ENCODE measurements at regions not wholly inside any gene's neighbourhood (a gene's known extent, or its start where the extent isn't known, plus 50 kb on each side); places are given as distances from the start of the nearest gene placed in this dataset.

DNA sequence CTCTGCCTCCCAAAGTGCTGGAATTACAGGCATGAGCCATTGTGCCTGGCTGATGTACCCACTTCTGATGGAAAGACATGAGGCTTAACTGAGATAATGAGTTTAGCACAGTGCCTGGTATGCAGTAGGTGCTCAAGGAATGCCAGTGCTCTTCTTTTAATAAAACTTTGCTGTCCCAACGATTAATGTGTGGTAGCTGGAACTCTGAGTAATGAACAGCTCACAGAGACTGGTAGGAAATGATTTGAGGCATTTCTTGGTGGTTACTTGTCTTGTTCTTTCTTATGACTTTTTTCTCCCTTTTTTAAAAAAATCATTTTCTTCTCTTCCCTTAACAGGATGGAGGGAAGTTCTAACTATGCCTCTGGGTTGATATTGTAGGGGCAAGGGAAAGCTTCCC lies 235.7 kb upstream of the PWP1 start:
- no peak for DNase-seq

DNA sequence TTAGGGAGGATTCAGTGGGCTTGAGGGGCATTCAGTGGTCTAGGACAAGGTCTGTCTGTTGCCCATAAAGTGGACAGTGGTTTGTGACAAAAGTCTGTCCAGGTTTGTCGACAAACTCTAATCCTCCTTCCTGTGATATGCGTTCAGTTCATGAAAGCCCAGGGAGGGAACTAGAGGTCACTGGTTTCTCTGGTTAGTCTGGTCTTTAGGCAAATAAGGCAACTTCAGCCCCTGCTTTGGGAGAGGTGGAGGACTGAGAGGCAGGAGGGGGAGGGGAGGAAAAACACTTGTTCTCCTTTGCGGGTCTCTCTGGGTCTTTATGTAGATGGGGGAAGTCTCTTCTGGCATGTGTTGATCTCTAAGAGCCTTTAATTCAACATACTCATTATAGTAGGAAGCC lies 235.1 kb upstream of the PWP1 start:
- DNase-seq: no peak

DNA sequence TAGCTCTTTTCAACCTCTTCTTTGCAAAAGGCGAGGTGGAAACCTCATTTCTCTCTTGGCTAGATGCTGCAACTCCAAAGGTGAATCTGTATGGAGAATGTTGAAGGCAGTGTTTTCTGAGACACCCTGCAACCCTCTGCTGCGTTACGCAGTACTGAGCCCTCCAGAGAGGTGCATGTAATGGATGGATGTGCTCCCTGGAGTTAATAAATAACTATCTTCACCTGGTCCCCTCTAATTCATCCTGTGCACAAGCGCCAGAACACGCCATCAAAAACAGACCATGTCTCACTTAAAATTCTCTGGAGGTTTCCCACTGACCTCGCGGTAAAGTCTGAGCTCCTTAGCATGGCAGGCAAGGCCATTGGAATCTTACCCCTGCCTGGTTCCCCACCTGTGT lies 234.4 kb upstream of the PWP1 start:
- DNase-seq: no peak

DNA sequence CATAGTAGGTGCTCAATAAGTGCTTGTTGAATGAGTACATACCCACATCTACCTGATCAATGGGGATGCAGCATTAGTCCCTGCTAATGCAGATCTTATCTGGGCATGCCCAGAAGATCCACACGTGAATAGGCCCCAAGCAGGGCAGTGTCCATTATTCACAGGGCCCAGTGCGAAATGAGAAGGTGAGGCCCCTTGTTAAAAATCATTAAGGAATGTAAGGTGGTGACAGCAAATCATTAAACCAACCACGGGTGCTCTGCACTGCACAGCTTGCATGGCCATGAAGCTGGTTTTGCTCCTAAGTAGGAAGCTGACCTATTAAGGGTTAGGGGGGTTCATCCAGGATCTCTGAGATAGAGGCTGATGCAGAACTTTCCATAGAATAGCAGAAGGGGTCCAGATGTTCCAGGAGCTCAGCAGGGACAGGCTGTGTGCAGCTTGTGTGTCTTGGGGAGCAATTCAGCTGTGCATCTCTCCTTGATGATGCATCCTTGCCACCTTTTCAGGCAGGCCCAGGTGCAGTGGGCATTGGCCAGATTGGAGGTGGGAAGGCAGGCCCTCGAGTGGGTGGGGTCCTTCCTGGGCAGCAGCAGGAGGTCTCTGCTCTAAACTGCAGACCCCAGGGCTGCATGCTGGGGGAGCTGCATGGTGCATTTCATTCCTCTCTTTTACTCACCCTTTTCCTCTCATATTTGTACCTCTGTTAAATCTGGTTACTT lies 231.3 kb upstream of the PWP1 start:
- no peak for DNase-seq

DNA sequence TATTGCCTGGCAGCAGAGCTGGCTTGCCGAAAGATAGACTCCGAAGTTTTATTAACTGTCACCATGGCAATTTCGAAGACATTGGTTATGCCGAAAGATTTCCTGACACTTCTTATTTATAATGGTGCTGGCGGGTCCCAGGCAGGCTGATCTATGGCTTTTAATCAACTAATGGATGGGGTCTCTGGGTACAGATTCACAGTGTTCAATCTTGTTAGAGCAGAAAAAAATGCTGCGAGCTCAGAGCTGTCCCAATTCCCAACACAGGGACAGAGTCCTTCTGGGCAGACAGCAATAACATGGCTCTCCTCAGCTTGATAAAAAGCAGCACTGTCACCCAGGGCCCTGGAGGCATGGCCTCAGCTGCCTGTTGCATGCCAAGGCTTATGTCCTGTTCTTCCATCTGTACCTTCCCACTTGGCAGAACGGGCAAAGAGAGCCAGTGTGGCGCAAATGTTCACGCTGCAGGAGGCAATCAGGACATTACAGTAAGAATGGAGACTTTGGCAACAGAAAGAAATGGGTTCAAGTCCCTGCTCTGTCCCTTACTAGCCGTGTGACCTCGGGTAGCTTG lies 228.2 kb upstream of the PWP1 start:
- no peak for DNase-seq

DNA sequence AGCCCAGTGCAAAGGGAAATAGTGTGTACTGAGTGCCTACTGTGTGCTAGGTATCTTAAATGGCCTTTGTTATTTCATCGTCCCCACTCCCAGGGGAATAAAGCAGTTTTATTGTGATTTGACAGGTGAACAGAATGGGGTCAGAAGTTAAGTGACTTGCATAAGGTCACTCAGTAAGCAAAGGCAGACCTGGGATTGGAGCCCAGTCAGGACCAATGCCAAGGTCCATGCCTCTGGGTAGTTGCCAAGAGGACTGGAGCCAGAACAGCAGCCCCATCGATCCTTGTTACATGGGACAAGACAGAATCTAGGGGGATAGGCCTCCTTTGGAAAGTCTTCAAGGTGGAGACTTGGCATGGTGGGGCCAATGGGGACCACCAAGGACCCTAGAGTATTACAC lies 227.4 kb upstream of the PWP1 start:
- DNase-seq: no peak

DNA sequence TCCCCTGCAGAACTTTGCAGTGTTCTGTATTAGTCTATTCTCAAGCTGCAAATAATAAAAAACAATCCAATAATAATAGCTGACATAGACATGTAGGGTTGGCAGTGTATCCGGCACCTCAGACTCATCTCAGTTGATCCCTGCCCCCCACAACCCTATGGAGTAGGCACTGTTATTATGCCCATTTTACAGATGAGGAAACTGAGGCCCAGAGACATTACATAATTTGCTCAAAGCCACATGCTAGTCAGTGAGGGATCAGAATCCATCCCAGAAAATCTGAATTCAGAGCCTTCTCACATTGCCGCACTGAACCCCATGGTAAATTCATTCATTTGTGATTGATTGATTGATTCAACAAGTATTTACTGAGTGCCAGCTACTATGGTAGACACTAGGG lies 226.6 kb upstream of the PWP1 start:
- no peak for DNase-seq

DNA sequence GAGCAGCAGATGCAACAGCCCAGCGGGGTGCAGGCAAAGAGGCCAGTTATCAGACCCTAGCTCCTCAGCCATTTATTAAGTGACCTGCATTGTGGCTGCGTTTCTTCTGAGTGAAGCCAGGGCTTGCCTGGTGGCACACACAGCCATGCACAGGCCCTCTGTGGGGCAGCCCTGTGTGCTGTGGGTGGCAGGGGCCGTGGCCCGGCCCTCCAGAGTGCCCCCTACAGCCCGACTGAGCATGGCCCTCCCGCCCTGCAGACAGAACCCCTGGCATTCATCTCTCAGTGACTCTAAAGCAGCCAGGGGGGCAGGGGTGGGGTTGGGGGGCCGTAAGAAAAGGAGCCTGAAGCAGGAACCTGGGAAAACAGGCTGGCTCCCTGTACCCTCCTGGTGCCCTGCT lies 226.0 kb upstream of the PWP1 start:
- DNase-seq: no peak

DNA sequence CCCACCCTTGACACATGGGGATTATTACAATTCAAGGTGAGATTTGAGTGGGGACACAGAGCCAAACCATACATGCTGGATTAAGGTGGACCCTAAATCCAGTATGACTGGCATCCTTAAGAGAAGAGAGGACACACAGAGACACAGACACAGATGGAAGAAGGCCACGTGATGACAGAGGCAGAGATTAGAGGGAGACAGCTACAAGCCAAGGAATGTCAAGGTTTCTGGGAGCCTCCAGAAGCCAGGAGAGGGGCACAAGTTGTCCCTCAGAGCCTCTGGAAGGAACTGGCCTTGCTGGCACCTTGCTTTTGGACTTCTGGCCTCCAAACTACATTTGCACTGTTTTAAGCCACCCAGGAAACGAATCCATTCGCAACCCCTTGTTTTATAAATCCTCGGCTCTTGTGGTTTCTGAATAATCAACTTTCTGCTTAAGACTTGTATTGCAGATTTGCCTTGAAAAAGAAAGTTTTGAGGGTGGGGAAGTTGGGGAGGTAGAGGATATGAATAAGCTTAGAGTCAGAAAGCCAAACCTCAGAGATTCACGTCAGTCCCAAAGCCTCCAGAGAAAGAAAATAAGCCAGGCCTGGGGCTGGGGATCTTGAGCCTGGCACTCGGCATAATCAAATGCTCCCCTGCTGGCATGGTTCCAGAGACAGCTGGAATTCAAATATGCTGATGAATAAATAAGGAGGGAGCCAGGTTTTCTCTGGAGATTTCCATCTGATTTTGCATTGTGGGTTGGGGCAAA lies 224.2 kb upstream of the PWP1 start:
- DNase-seq: no peak

DNA sequence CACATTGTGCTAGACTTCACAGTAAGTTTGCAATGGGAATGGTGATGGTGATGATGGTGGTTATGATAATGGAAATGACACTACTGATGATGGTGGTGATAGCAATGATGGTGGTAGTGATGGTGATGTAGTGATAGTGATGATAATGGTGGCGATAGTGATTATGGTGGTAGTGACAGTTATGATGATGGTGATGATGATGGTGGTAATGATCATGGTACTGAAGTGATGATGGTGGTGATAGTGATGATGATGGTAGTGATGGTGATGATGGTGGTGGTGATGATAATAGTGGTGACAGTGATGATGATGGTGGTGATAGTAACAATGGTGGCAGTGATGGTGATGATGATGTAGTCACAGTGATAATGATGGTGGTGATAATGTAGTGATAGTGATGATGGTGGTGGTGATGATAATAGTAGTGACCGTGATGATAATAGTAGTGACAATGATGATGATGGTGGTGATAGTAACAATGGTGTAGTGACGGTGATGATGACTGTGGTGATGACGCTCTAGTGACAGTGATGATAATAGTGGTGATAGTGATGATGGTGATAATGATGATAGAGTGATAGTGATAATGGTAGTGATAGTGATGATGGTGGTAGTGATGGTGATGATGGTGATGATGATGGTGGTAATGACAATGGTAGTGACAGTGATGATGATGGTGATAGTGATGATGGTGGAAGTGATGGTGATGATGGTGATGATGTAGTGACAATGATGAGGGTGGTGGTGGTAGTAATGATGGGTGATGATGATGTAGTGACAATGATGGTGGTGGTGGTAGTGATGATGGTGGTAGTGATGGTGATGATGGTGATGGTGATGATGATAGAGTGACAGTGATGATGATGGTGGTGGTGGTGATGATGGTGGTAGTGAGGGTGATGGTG lies 222.9 kb upstream of the PWP1 start:
- no peak for DNase-seq

DNA sequence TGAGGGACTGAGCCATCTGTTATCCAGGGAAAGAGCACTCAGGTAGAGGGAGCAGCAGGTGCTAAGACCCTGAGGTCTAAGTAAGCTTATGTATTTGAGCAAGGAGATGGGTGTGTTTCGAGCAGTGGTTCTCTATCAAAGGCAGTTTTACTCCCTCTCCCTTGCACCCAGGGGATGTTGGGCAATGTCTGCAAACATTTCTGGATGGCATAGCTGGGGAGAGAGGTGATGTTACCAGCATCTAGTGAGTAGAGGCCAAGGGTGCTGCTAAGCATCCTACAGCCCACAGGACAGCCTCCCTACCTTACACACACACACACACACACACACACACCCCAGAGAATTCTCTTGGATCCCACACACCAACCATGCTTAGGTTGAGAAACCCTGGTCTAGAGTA lies 221.0 kb upstream of the PWP1 start:
- no peak for DNase-seq

DNA sequence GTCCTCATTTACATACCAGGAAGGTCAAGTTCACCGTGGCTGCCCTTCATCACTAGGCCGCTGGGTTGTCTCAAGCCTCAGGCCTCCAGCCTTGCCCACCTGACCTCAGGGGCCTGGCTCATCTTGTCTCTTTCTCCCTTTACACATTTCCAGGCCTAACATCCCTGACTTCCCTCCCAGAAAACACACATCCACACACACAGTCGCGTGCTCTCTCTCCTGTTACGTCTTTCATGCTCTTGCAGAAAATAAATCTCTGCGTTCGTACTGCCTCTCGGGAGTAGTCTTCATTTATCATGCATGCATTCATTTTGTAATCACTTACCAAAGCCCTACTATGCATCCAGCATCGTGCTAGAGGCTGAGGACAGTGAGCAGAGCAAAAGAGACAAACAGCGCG lies 220.0 kb upstream of the PWP1 start:
- DNase-seq: no peak

DNA sequence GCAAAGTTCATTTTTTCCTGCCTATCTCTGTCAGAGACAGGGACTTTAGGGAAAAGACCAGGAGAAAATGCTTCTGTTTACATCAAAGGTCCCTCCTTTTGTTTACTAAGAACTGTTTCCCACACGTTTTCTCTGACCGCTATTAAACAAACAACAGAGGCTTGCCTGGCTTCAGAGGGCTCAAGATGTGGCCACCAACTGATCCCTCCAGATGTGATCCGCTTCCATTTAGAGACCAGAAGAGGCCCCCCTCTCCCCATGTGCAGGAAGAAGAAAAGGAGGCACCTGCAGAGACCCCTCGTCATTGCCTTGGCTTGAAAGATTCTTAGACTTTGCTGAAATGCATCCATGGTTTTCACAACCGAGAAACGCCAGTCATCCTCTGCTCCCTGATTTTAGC lies 217.9 kb upstream of the PWP1 start:
- DNase-seq: no peak

DNA sequence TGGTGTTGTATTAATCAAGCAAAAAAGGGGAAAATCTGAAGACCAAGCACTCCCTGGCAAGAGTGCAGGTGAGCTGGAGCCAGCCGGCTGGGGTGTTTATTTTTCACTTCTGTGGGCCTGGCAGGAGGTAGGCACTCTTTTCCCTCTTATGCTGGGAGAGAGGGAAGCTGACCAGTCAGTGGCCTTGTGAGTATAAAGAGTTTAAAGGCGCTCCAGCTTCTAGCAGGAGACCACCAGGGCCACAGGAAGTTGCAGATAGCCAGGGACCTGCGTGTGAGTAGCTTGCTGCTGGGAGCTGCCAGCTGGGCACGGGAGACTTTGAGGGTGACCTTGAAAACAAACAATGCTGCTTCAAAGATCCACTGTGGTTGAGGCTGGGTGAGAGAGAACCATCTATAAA lies 217.4 kb upstream of the PWP1 start:
- no peak for DNase-seq

DNA sequence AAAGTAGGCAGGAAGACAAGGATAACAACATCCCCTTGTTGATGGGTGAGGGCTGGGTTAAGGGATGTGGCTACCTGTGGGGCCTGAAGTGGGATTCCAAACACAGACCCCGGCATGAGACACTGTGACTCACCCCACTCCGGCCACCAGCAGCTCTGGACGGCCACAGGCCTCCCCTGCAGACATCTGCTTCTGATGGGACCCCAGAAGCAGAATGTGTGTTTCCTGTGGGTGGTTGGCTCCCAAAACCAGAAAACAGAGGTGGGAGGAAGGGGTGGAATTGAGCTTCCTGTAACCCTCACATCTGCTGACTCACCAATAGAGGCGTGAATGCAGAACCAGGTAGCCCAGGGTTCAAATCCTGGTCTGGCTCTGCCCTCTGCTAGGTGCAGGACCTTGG lies 216.6 kb upstream of the PWP1 start:
- DNase-seq: no peak

DNA sequence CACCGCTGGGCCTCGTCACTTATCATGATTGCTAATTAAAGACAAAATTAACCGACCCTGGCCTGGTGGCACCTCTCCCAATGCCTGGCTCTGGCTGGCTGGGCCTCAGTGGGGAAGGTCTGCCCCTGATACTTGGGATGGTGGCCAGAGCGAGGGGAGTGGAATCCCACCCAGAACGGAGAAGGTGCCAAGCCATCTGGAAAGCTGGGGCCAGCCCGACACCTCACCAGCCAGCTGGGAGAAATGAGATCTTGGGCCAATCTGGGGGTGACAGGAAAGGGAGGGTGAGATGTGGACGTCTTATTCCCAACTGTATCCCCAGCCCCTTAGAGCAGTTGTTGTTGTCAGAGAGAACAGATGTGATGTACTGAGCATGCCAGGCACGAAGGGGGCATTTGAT lies 215.0 kb upstream of the PWP1 start:
- DNase-seq: no peak

DNA sequence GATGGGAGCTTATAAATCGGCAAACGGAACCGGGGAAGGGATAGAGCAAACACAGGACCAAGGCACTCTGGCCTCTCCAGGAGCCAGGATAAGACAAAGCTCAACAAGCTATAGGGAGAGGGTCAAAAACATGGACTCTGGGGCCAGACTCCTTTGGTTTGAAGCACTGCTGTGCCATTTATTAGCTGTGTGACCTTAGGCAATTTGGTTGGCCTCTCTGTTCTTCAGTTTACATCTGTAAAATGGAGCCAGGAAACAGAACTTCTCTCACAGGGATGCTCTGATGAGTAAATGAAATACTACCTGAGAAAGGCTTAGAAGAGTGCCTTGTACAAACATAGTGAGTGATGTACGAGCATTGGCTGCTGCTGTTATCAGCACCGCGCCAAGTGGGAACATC lies 213.3 kb upstream of the PWP1 start:
- no peak for DNase-seq

DNA sequence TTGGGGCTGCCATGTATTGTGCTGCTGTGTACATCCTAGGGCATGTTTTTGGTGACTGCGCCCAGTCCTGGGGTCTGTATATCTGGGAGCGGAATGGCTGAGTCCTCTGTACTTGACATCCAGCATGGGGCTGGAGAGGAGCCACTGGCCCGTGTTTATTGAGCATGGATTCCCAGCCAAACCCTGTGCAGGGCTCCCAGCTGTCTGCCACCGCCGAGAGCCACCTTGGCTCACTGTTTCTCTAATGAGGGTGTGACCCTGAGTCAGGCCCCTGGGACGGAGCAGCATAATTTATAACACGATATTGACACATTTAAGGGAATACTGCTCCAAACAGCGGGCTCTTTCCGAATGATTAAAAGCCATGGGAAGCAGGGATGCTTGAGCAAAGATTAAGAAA lies 211.5 kb upstream of the PWP1 start:
- DNase-seq: no peak

DNA sequence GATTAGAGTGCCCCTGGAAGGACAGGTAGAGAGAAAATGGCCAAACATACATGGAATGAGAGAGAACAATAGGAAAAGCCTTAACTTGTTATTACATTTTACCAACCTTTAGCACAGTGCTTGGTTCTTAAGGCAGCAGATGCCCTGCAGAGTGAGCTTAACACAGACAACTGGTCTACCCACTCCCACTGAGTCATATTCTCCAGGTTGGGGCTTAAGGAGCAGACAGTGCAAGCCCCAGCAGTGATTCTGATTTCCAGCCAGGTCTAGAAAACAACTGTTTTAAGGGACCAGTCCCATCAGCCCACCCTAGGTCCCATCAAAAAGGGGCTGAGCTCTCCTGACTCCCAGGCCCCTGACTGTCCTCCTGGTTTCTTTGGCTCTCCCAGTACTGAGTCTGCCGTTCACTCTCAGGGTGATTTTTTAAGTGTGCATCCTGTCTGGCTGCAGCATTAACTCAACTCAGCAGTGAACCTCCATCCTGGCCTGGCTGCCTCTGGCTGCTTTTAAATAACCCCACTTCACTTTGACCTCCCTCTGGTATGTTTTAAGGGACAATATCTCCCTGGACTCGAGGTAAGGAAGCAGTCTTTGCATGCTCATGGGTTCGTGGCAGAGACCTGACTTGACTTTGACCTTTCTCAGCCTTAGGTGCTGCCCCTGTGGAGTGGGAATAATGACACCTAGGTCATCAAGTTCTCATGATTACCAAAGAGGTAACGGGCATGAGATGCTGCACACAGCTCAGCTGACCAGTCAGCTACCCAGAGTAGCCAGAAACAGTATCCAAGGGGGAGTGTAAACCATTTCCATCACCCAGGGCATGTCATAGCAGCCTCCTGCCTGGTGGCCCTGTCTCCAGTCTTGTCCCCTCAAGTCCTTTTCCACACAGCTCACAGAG lies 210.7 kb upstream of the PWP1 start:
- no peak for DNase-seq

DNA sequence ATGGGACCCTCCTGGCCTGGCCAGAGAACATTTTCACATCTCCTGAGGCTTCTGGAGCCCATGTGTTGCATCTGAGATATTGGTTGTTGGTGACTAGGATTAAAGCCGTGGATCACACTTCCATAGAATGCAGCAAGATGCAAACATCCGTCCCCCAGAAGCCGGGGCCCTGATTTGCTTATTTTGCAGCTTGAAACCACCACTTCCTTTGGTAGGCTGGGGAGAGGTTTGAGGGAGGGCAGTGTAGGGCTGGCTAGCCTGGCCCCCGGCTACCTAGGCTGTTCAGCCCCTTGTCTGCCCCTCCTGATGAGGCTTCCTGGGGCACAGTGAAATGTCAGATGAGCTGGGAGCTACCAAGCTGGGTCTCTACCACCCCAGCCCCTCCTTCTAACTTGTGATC lies 209.7 kb upstream of the PWP1 start:
- DNase-seq: no peak

DNA sequence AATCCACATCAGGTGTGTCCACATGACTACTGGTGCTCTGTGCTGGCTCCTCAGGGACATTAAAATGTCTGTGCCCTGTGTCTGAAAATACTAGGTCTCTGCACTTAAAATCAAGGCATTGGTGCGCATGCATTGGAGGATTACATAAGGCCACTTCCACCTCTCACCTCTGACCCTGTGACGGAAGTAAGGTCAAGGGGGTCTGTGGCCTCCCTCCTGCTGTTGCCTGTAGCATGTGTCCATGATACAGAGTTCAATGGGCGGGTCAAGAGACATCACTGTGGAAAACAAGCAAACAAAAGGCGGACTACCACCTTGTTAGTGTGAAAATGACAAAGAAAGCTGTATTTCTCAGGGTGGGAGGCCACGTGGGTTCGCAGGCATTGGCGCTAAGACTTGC lies 208.6 kb upstream of the PWP1 start:
- DNase-seq: no peak

DNA sequence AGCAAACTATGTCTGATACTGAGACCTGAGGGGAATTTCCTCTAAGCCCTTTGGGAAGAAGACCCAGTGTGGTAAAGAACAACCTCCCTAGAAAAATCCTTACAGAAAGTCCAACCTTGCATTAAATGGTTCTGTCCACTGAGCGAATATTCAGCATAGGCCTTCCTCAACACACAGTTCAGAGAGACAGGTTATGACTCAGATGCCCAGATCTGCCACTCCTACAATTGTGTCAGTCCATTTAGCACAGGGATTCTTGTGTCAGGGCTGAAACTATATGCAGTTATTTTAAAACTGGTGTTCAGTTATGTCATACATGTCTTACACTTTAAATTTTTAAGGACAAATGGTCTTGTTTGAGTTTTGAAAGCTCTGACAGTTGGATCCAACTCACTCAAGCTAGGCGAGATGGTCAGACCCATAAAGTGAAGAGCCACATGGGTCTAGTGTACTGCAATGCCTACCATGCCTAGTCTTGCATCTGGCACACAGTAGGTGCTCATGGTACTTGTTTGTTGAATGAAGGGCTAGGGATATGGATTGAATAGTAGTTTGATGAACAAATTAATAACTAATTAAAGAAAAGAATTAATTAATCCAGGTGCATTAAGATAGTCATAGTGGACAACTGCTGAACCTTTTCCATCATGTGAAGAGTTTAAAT lies 207.5 kb upstream of the PWP1 start:
- no peak for DNase-seq

Data from SW 1271 (cell line).